GM23338 (cell line): ENCODE measurements at regions not wholly inside any gene's neighbourhood (a gene's known extent, or its start where the extent isn't known, plus 50 kb on each side); places are given as distances from the start of the nearest gene placed in this dataset.

Experiments used
- ATAC-seq: fragments of 200-7000 bp; cut with Tn5 transposase; 3 replicates; pipeline ENCODE4 v1.9.1; 2020
- DNase-seq: peaks from one replicate; pipeline ENCODE4 v3.0.0-alpha.2; 2015; ENCODE audit warnings: low spot score
- H2AFZ ChIP-seq: fragments of 200-600 bp; sonication (generic); 2 replicates; pipeline ENCODE4 v1.8.0; 2016; ENCODE audit warnings: antibody characterized with exemption, mild to moderate bottlenecking, moderate library complexity
- H3F3A ChIP-seq: fragments of 200-600 bp; sonication (generic); replicated peaks from 2 replicates; pipeline ENCODE4 v1.8.0; 2017; ENCODE audit warnings: antibody characterized with exemption, mixed run types, low read depth
- H3K27ac ChIP-seq: fragments of 200-600 bp; sonication (generic); 2 replicates; pipeline ENCODE4 v1.6.1; 2016; ENCODE audit warnings: low read depth
- H3K27me3 ChIP-seq: fragments of 200-600 bp; sonication (generic); 2 replicates; pipeline ENCODE4 v1.8.0; 2016; ENCODE audit warnings: mild to moderate bottlenecking, mixed run types, moderate library complexity; ENCODE audit not compliant: insufficient read depth
- H3K36me3 ChIP-seq: fragments of 200-600 bp; sonication (generic); 2 replicates; pipeline ENCODE4 v1.8.0; 2016; ENCODE audit warnings: mild to moderate bottlenecking; ENCODE audit not compliant: insufficient read depth
- H3K4me1 ChIP-seq: fragments of 200-600 bp; sonication (generic); 2 replicates; pipeline ENCODE4 v1.8.0; 2016; ENCODE audit warnings: mild to moderate bottlenecking, moderate library complexity; ENCODE audit not compliant: insufficient read depth
- H3K4me2 ChIP-seq: fragments of 200-600 bp; sonication (generic); 2 replicates; pipeline ENCODE4 v1.7.1; 2017; ENCODE audit warnings: mixed run types
- H3K4me3 ChIP-seq: fragments of 200-600 bp; sonication (generic); 2 replicates; pipeline ENCODE4 v1.6.1; 2016; ENCODE audit warnings: mixed run types
- H3K79me2 ChIP-seq: fragments of 200-600 bp; sonication (generic); replicated peaks from 2 replicates; pipeline ENCODE4 v1.8.0; 2017; ENCODE audit warnings: mild to moderate bottlenecking; ENCODE audit not compliant: insufficient read depth
- H3K9me2 ChIP-seq: fragments of 200-600 bp; sonication (generic); 2 replicates; pipeline ENCODE4 v1.8.0; 2017; ENCODE audit not compliant: insufficient read depth
- H4K20me1 ChIP-seq: fragments of 200-600 bp; sonication (generic); replicated peaks from 2 replicates; pipeline ENCODE4 v1.8.0; 2017; ENCODE audit warnings: mild to moderate bottlenecking; ENCODE audit not compliant: insufficient read depth
- H3K27ac Mint-ChIP-seq: 2 replicates; pipeline ENCODE4 v1.8.0; 2020; ENCODE audit warnings: inconsistent platforms, mild to moderate bottlenecking, moderate library complexity, mixed read lengths
- H3K27me3 Mint-ChIP-seq: 3 replicates; pipeline ENCODE4 v1.8.0; 2022; ENCODE audit warnings: low read depth, mild to moderate bottlenecking, moderate library complexity, mixed read lengths, inconsistent platforms; ENCODE audit not compliant: insufficient read depth, poor library complexity
- H3K36me3 Mint-ChIP-seq: 3 replicates; pipeline ENCODE4 v1.8.0; 2021; ENCODE audit warnings: low read depth, mild to moderate bottlenecking, inconsistent platforms, moderate library complexity, mixed read lengths
- H3K4me1 Mint-ChIP-seq: 3 replicates; pipeline ENCODE4 v1.8.0; 2020; ENCODE audit warnings: mild to moderate bottlenecking, inconsistent platforms, mixed read lengths
- H3K4me3 Mint-ChIP-seq: 3 replicates; pipeline ENCODE4 v1.8.0; 2021; ENCODE audit warnings: moderate library complexity, mild to moderate bottlenecking, inconsistent platforms, mixed read lengths
- H3K9me3 Mint-ChIP-seq: 3 replicates; pipeline ENCODE4 v1.8.0; 2020; ENCODE audit warnings: moderate library complexity, mild to moderate bottlenecking, inconsistent platforms, mixed read lengths
- CREB1 ChIP-seq: fragments of 250-450 bp; sonication (Bioruptor Pico); IDR thresholded peaks from 2 replicates; pipeline ENCODE4 v1.5.0; 2020; ENCODE audit warnings: low read depth, mild to moderate bottlenecking, moderate library complexity
- CTCF ChIP-seq, 2 experiments: fragments of 200-600 bp in 1 of 2; sonication (generic) in 1 of 2; conservative IDR thresholded peaks; 2 replicates each; pipeline versions ENCODE4 v1.5.1 to v1.6.1; 2016 to 2017; ENCODE audit warnings: antibody characterized with exemption in 2 of 2, low read depth in 2 of 2, mild to moderate bottlenecking in 2 of 2, moderate library complexity in 1 of 2
- EZH2 ChIP-seq: fragments of 200-600 bp; sonication (generic); IDR thresholded peaks from one replicate; pipeline ENCODE4 v1.8.0; 2017; ENCODE audit warnings: antibody characterized with exemption, mild to moderate bottlenecking, low read depth; ENCODE audit not compliant: unreplicated experiment
- EZH2phosphoT487 ChIP-seq: fragments of 200-600 bp; sonication (generic); IDR thresholded peaks from one replicate; pipeline ENCODE4 v1.8.1; 2018; ENCODE audit warnings: antibody characterized with exemption; ENCODE audit not compliant: unreplicated experiment
- JUNB ChIP-seq: IDR thresholded peaks from one replicate; pipeline ENCODE4 v1.6.1; 2016; ENCODE audit warnings: antibody characterized with exemption; ENCODE audit not compliant: unreplicated experiment
- NANOG ChIP-seq: IDR thresholded peaks from 2 replicates; pipeline ENCODE4 v1.6.1; 2016; ENCODE audit warnings: antibody characterized with exemption, borderline replicate concordance
- POLR2AphosphoS5 ChIP-seq: IDR thresholded peaks from 2 replicates; pipeline ENCODE4 v1.6.1; 2016; ENCODE audit warnings: antibody characterized with exemption, low read depth
- REST ChIP-seq: IDR thresholded peaks from one replicate; pipeline ENCODE4 v1.6.1; 2018; ENCODE audit warnings: antibody characterized with exemption; ENCODE audit not compliant: unreplicated experiment
- TF ChIP-seq, protein P1 (sequence below): fragments of 250-450 bp; sonication (Bioruptor Pico); IDR thresholded peaks from 2 replicates; pipeline ENCODE4 v1.5.0; 2020; ENCODE audit warnings: mild to moderate bottlenecking, moderate library complexity
- TF ChIP-seq, protein P2 (sequence below): IDR thresholded peaks from 2 replicates; pipeline ENCODE4 v1.6.1; 2016; ENCODE audit warnings: antibody characterized with exemption

DNA sequence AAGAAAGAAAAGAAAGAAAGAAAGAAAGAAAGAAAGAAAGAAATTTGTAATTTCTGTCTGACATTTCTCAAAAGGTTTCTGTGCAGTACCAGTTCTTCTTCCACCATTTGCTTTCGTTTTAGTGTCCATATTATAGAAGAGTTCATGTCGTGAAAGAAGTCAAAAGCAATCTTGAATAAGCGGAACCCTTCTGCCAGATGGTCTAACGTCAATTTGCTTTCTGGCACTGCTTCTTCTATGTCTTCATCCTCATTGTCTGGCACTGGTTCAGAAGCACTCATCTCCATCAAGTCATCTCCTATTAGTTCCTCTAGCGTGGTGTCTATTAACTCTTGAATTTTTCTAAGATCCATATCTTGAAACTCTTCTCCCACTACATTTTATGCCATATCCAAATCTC, 170.0 kb upstream of the KCTD3 start (continued):
- TF ChIP-seq, protein P1, sequence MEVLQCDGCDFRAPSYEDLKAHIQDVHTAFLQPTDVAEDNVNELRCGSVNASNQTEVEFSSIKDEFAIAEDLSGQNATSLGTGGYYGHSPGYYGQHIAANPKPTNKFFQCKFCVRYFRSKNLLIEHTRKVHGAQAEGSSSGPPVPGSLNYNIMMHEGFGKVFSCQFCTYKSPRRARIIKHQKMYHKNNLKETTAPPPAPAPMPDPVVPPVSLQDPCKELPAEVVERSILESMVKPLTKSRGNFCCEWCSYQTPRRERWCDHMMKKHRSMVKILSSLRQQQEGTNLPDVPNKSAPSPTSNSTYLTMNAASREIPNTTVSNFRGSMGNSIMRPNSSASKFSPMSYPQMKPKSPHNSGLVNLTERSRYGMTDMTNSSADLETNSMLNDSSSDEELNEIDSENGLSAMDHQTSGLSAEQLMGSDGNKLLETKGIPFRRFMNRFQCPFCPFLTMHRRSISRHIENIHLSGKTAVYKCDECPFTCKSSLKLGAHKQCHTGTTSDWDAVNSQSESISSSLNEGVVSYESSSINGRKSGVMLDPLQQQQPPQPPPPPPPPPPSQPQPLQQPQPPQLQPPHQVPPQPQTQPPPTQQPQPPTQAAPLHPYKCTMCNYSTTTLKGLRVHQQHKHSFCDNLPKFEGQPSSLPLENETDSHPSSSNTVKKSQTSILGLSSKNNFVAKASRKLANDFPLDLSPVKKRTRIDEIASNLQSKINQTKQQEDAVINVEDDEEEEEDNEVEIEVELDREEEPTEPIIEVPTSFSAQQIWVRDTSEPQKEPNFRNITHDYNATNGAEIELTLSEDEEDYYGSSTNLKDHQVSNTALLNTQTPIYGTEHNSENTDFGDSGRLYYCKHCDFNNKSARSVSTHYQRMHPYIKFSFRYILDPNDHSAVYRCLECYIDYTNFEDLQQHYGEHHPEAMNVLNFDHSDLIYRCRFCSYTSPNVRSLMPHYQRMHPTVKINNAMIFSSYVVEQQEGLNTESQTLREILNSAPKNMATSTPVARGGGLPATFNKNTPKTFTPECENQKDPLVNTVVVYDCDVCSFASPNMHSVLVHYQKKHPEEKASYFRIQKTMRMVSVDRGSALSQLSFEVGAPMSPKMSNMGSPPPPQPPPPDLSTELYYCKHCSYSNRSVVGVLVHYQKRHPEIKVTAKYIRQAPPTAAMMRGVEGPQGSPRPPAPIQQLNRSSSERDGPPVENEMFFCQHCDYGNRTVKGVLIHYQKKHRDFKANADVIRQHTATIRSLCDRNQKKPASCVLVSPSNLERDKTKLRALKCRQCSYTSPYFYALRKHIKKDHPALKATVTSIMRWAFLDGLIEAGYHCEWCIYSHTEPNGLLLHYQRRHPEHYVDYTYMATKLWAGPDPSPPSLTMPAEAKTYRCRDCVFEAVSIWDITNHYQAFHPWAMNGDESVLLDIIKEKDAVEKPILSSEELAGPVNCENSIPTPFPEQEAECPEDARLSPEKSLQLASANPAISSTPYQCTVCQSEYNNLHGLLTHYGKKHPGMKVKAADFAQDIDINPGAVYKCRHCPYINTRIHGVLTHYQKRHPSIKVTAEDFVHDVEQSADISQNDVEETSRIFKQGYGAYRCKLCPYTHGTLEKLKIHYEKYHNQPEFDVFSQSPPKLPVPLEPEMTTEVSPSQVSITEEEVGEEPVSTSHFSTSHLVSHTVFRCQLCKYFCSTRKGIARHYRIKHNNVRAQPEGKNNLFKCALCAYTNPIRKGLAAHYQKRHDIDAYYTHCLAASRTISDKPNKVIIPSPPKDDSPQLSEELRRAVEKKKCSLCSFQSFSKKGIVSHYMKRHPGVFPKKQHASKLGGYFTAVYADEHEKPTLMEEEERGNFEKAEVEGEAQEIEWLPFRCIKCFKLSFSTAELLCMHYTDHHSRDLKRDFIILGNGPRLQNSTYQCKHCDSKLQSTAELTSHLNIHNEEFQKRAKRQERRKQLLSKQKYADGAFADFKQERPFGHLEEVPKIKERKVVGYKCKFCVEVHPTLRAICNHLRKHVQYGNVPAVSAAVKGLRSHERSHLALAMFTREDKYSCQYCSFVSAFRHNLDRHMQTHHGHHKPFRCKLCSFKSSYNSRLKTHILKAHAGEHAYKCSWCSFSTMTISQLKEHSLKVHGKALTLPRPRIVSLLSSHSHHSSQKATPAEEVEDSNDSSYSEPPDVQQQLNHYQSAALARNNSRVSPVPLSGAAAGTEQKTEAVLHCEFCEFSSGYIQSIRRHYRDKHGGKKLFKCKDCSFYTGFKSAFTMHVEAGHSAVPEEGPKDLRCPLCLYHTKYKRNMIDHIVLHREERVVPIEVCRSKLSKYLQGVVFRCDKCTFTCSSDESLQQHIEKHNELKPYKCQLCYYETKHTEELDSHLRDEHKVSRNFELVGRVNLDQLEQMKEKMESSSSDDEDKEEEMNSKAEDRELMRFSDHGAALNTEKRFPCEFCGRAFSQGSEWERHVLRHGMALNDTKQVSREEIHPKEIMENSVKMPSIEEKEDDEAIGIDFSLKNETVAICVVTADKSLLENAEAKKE (CRISPR knock-in tag): no peak
- TF ChIP-seq EZH2 (no peak), EZH2phosphoT487 (no peak)

DNA sequence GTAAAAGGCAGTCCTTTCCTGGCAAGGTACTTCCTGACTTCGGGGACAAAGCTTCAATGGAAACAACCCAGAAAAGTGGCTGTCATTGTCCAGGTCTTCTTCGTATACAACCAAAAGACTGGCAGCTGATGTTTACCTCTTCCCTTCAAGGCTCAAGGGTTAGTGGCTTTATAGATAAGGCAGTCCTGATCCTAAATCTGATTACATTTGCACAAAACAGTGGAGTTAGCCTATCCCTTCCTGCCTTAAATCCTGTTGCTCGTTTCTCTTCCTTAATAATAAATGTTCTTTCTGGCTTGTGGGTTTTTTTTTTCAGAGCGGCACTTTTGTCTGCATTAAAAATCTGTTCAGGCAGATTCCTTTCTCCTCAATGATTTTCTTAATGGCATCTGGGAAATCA, 169.3 kb upstream of the KCTD3 start:
- H3K9me2 ChIP-seq: no peaks in the 10 kb centered on the region
- no peaks in the 10 kb centered on the region for H4K20me1 ChIP-seq
- H3K27me3 ChIP-seq: no peaks in the 10 kb centered on the region
- no peak for ATAC-seq
- no peak overlapping the region for H3K27ac ChIP-seq
- DNase-seq: no peak
- H3K79me2 ChIP-seq: no peaks in the 10 kb centered on the region
- Mint-ChIP-seq H3K9me3 (no peaks in the 10 kb centered on the region; the same call in 2 of the 3 replicates), H3K4me1 (0 out of 3 replicates have a peak, but pooled peaks cover 6% of the 10 kb centered on the region), H3K27ac (no peak overlapping the region), H3K36me3 (no peaks in the 10 kb centered on the region), H3K4me3 (no peak overlapping the region), H3K27me3 (peaks cover 3% of the 10 kb centered on the region)
- no peak overlapping the region for H2AFZ ChIP-seq
- no peaks in the 10 kb centered on the region for H3F3A ChIP-seq
- H3K4me1 ChIP-seq: no peaks in the 10 kb centered on the region
- no peaks in the 10 kb centered on the region for H3K36me3 ChIP-seq
- H3K4me3 ChIP-seq: no peak overlapping the region
- H3K4me2 ChIP-seq: no peak overlapping the region
- no peak for TF ChIP-seq JUNB
- TF ChIP-seq POLR2AphosphoS5: no peak
- no peak for TF ChIP-seq REST
- TF ChIP-seq EZH2phosphoT487: no peak
- TF ChIP-seq NANOG: no peak
- no peak for TF ChIP-seq CTCF (conservative IDR thresholded peaks at IDR 0.05; ENCODE audit: low read depth in 2 of 2)
- no peak for TF ChIP-seq CREB1 (CRISPR knock-in tag)
- TF ChIP-seq, protein P2, sequence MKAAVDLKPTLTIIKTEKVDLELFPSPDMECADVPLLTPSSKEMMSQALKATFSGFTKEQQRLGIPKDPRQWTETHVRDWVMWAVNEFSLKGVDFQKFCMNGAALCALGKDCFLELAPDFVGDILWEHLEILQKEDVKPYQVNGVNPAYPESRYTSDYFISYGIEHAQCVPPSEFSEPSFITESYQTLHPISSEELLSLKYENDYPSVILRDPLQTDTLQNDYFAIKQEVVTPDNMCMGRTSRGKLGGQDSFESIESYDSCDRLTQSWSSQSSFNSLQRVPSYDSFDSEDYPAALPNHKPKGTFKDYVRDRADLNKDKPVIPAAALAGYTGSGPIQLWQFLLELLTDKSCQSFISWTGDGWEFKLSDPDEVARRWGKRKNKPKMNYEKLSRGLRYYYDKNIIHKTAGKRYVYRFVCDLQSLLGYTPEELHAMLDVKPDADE: no peak
- no peak for TF ChIP-seq EZH2
